ENCODE measurements at regions not wholly inside any gene's neighbourhood (a gene's known extent, or its start where the extent isn't known, plus 50 kb on each side); places are given as distances from the start of the nearest gene placed in this dataset.

- no peak for TF ChIP-seq CTCF (IDR thresholded peaks at IDR 0.05)
- TF ChIP-seq POLR2A (IDR thresholded peaks at IDR 0.05) = no peak
- no peak for TF ChIP-seq POLR2AphosphoS5 (IDR thresholded peaks at IDR 0.05)
Observed at GRCh38 chr9:7304627-7304995, 495.0 kb downstream of the DMAC1 start.
